ENCODE measurements at regions not wholly inside any gene's neighbourhood (a gene's known extent, or its start where the extent isn't known, plus 50 kb on each side); places are given as distances from the start of the nearest gene placed in this dataset.
"Not testable (repeated sequence)": the region's sequence is repeated elsewhere in the genome, so short reads cannot be mapped to it uniquely, and the experiment has no call there.

DNA sequence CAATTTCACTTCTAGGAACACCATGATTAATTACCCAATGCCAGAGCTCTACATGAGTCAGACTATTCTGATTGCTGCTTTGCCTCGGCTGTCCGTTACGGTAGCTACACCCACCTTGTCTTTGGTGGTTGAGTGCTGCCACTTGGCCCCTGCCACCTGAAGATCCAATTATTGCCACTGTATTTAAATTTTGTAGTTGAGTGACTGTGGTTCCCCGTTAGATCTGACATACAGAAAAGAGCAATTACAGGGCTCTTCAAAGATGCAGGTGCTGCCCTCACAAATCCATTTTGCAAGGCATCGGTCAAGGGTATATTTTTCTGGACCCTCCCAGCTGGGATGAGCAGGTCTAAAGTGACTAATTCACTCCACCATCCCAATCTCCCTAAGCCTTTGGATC lies 383.5 kb upstream of the RUNX1 start:
- TF ChIP-seq POLR2A, CTCF (IDR thresholded peaks at IDR 0.05): not testable (repeated sequence)

Data from thyroid gland (tissue), 4 donors.